ENCODE measurements at regions not wholly inside any gene's neighbourhood (a gene's known extent, or its start where the extent isn't known, plus 50 kb on each side); places are given as distances from the start of the nearest gene placed in this dataset.

DNA sequence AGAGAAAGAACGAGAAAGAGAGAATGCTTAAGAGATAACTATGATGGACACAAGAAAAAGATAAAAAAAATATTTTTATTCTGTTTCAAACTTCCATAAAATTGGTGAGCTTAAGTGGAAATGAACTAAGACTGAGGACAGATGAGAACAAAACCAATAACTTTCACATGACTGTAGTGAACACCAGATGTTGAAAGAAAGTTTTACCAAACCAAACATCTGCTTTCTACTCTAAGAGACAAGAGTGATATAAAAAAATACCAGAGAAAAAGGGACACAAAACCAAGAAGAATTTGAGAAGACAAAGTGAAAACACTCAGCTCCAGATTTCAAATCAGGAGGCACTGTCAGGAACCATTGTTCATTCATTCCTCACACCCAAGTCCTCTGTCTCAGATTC is 147.9 kb downstream of the IMPG2 start:
- no peak for DNase-seq

- DNase-seq: no peak
Measured at GRCh38 chr3:101171681-101172191, 148.6 kb downstream of the IMPG2 start.

- DNase-seq: no peak
Measured at GRCh38 chr3:101170806-101171558, 149.4 kb downstream of the IMPG2 start.

- DNase-seq: no peak
Measured at GRCh38 chr3:101170062-101170771, 150.2 kb downstream of the IMPG2 start.

- DNase-seq: no peak
Measured at GRCh38 chr3:101169516-101169915, 150.9 kb downstream of the IMPG2 start.

DNA sequence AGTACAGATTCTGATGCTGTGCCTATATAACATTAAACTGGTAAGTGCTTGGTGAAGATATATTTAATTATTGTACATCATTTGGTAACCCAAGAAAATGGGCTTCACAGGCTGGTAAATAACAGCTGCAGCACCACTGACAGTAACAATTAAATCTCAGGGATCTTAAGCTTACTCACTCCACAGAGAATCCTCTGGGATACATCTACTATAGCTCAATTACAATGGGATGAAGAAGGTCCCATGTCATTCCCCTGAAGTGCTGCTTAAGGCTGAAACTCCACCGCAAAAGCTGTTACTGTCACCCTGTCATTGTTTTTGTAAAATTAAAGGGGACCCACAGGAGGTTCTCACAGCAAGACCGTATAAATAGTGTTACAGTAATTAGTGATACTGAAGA is 153.0 kb downstream of the IMPG2 start:
- no peak for DNase-seq

DNA sequence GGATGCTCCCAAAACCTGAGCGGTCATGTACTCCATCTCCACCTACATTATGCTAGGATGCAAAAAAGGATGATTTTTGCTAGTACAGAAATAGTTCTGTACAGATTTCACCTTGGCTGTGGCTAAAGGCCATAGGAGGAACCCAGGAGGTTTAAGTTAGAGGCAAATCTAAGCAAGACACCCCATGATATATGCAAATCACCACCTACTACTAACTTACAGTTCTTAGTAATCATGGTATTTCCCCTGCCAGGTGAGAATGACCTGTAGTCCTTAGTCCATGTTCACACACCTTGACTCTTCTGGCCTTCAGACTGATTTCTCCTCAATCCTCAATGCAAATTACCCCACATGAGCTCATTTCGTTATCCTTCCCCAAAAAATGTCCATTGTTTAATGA is 154.2 kb downstream of the IMPG2 start:
- no peak for DNase-seq

GRCh38 chr3:101163554-101163953 is 156.8 kb downstream of the IMPG2 start:
- DNase-seq: no peak

- no peak for DNase-seq
Measured at GRCh38 chr3:101159478-101159877, 160.9 kb downstream of the IMPG2 start.

- DNase-seq: no peak
Measured at GRCh38 chr3:101158374-101158773, 162.0 kb downstream of the IMPG2 start.

- DNase-seq: no peak
Measured at GRCh38 chr3:101156787-101157345, 163.5 kb downstream of the IMPG2 start.

GRCh38 chr3:101155825-101156224 is 162.6 kb upstream of the ABI3BP start:
- no peak for DNase-seq

- DNase-seq: no peak
Measured at GRCh38 chr3:101154401-101154800, 161.2 kb upstream of the ABI3BP start.

DNA sequence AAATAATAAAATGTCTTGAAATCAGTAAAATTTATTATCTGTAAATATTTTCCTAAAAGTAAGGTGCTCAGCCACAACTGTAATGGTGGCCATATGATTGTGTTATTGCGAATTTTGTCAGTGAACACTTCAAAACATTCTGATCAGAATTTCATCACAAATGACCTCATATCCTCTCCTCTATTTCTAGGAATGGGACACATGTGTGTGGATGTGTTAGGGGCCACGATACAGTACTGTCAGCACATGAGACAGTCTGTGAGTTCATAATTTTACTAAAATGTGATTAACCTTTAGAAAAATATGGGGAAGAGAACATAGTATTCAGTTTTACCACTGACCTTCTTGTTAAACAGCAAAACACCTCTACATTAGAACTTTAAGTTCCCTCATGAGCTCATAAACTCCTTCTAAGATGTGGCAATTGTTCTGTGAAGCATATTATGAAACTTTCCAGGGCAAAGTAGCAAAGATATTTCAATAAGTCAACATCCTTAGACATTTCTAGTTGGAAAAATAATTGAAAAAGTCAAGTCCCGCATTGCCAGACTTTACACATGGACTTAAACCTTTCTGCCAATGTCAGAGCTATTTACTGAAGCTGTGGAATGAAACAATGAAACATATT is 158.2 kb upstream of the ABI3BP start:
- no peak for DNase-seq

GRCh38 chr3:101150504-101150903 is 157.3 kb upstream of the ABI3BP start:
- DNase-seq: no peak

GRCh38 chr3:101149707-101150106 is 156.5 kb upstream of the ABI3BP start:
- no peak for DNase-seq

- DNase-seq: no peak
Measured at GRCh38 chr3:101149251-101149650, 156.0 kb upstream of the ABI3BP start.

DNA sequence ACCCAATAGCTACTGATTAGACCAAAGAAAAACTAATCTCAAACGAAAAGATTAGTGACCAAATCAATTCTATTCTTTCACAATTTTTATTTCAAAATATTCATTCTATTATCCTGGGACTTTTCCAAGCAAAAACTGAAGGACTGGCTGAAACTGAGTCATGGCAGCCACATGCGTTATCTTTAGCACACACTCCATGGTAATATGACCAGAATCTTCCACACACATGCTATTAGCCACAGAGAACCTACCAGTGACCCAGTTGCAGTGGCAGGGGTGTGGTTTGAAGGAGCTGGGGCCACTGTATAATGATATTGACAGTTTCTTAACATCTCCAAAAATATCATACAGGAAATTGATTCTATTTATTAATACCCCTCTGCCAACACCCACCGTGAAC is 154.8 kb upstream of the ABI3BP start:
- no peak for DNase-seq

- DNase-seq: no peak
Measured at GRCh38 chr3:101146946-101147345, 153.7 kb upstream of the ABI3BP start.

GRCh38 chr3:101144105-101144504 is 150.9 kb upstream of the ABI3BP start:
- no peak for DNase-seq

DNA sequence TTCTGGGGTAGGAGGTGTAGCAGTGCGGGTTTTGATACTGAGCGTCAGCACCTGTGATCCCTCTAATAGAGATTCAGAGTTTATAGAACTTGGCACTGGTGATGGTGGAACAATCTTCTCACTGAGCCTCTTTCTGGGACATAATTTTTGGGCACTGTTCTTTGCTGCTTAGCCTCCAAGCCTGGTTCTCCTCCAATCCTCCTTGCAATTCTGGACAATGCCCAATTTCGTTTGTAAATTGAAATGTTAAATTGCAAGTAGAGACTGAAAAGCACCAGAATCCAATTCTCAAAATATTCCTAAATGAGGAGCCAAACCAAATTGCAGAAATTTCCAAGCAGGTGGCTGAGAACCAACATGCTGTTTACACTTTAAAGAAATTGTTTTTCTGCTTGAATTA is 149.8 kb upstream of the ABI3BP start:
- DNase-seq: no peak

DNA sequence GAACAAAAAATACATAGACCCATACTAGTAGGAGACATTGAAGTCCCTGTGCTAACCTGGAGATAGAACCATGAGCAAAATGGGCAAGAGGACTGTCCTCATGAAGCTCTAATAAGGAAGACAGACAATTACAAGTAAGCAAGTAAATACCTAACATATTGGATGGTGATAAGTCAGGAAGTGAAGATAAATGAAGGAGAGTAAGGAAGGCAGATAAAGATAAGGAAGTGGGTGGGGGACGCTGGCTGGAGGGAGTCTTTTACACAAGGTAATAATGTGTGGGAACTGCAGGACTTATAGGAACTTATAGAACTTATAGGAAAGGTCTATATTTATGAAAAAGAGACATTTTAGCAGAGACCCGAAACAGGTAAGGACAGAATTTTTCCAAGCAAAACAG is 148.9 kb upstream of the ABI3BP start:
- no peak for DNase-seq

GRCh38 chr3:101141135-101141534 is 147.9 kb upstream of the ABI3BP start:
- no peak for DNase-seq

- no peak for DNase-seq
Measured at GRCh38 chr3:101138817-101139216, 145.6 kb upstream of the ABI3BP start.
